Astrocyte of the cerebellum (primary cell): ENCODE measurements at regions not wholly inside any gene's neighbourhood (a gene's known extent, or its start where the extent isn't known, plus 50 kb on each side); places are given as distances from the start of the nearest gene placed in this dataset.

Experiments
- DNase-seq: peaks from one replicate; pipeline ENCODE4 v3.0.0-alpha.2; 2011; ENCODE audit warnings: low read depth
- H3K4me3 ChIP-seq: 2 replicates; pipeline ENCODE4 v1.5.1; 2011; ENCODE audit warnings: mild to moderate bottlenecking, low read depth, low read length, moderate library complexity
- CTCF ChIP-seq: IDR thresholded peaks from 2 replicates; pipeline ENCODE4 v1.5.1; 2012; ENCODE audit warnings: low read length, low read depth, moderate library complexity, mild to moderate bottlenecking; ENCODE audit errors: missing control alignments
- in situ Hi-C: cut with HindIII; loops from 2 replicates; pipeline ENCODE4 v1.10.0; 2017; ENCODE audit warnings: low sequenced_read_pairs

- in situ Hi-C loops, result no loop called here
- no peak for DNase-seq
- no peak for TF ChIP-seq CTCF
- no peak overlapping the region for H3K4me3 ChIP-seq
Observed at GRCh38 chr11:86891036-86891435, 64.2 kb downstream of the FZD4 start.

- no peak overlapping the region for H3K4me3 ChIP-seq
- in situ Hi-C loops, result no loop called here
- TF ChIP-seq CTCF, result no peak
- DNase-seq, result no peak
Observed at GRCh38 chr11:86893235-86893634, 62.0 kb downstream of the FZD4 start.
